ENCODE measurements at regions not wholly inside any gene's neighbourhood (a gene's known extent, or its start where the extent isn't known, plus 50 kb on each side); places are given as distances from the start of the nearest gene placed in this dataset.
"Not testable (repeated sequence)": the region's sequence is repeated elsewhere in the genome, so short reads cannot be mapped to it uniquely, and the experiment has no call there.

GRCh38 chr6:57730726-57731125 lies 413.3 kb downstream of the PRIM2 start:
- not testable (repeated sequence) for TF ChIP-seq POLR2AphosphoS5 (IDR thresholded peaks at IDR 0.05; ENCODE audit: low read depth, low read length); CTCF (IDR thresholded peaks at IDR 0.05); SIN3A (IDR thresholded peaks at IDR 0.05; ENCODE audit: borderline replicate concordance, insufficient read depth, low read depth, low read length)

Data from Panc1 (cell line).